ENCODE measurements at regions not wholly inside any gene's neighbourhood (a gene's known extent, or its start where the extent isn't known, plus 50 kb on each side); places are given as distances from the start of the nearest gene placed in this dataset.

DNA sequence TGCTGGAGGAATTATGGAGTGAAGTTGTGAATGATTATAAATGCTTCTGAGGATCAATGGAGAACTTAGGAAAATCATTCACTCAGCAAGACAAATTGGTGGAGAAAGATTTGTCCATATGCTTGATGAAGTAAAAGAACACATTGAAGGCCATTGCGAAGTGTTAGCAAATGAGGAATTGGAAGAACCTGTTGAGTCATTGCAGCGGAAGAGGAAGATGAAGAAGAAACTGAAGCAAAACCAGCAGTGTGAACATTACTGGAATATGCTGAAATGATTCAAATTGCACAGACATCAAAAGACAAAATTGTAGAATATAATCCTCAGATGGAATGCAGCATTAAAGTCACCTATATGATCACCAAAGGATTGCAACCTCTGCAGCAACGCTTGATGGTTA, 168.1 kb downstream of the ADAMTS15 start:
- DNase-seq = no peak

DNA sequence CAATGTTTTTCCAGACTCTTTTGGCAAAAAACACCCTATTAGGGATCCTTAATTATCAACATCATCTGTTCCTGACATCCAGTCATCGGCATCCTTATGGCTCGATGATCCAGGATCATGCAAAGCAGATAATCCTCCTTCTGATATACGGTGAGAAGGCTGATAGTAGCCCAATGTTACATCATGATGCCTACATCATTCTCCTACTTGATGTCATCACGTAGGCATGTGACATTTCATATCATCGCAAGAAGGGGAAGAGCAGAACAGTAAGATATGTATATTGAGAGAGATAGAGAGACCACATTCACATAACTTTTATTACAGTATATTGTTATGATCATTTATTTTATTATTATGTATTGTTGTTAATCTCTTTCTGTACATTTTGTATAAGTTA, 168.6 kb downstream of the ADAMTS15 start:
- DNase-seq = no peak

DNA sequence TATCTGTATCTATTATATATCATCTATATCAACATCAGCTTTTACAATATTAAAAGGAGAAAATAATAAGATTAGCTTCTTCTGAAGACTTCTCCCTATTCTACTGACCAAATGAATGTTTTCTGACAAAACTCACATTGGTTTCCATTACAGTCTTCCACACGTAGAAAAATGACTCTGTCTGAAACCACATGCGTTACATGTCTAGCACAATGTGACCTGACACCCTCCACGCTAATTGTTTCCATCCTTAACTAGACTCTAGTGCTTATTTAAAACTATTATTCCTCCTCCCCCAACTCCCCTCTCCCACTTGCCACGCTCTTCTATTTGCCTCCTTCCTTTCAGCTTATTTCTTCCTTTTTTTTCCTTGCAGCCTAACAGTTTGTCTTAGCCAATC, 172.1 kb downstream of the ADAMTS15 start:
- no peak for DNase-seq

DNA sequence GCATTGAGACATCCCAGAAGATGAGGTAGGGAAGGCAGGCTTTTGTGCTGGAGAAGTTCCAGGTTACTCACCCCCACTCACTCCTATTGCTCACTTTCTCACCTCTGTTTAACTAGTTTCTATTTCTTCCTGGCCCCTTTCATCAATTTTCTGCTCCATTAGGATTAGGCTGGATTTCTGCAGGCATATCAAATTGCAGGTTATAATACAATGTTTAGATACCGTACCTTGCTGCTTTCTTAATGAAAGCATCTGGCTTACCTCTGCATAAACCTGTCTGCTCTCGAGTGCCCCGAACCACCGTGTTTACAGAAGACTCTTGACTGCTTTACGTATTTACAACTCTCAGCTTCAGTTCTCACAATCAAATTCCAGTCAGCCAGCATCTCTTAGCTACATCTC, 173.7 kb downstream of the ADAMTS15 start:
- DNase-seq = peak; percentile 40 to 51

DNA sequence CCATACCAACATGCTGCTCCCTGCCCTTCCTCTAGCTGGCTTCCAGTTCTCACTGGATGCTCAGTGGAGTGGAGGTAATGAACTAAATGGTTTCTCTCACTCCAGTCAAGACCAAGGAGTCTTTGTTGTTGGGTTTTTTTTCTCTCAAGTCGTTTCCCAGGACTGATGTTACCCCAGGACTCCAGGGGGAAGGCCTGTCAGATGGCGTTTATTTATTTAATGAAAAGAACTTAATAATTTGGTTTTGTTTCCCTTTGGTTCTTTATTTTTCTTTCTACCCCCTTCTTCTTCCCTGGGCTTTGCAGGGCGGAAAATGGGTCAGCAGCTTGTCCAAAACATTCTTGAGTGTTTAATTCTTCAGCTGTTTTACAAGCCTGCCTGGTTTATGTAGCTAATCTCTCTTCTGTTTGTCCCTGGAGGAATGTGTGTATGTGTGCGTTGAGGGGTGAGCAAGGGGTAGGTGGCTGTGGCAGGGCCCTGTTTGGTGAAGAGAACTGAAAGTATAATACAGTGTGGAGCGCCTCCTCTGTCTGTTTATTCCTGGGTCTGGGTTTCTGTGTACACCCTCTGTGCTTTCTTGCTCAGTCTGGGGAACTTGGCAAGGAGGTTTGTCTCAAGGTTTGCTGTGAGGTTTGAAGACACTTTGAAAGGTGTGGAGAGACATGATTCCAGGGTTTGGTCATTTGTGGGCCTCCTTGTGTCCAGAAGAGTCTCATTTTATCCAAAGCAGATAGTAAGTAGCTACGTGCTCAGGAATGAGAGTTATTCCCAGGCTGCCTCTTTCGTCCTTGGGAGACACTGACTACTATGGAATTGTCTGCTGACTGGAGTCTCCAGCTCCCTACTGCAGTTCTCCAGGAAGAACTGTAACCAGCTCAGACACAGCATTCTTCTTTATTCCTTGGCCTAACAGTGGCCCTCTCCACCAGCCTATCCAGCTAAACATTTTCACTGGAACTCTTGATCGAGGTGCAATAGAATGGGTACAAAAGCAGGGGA, 175.5 kb downstream of the ADAMTS15 start:
- DNase-seq = no peak

DNA sequence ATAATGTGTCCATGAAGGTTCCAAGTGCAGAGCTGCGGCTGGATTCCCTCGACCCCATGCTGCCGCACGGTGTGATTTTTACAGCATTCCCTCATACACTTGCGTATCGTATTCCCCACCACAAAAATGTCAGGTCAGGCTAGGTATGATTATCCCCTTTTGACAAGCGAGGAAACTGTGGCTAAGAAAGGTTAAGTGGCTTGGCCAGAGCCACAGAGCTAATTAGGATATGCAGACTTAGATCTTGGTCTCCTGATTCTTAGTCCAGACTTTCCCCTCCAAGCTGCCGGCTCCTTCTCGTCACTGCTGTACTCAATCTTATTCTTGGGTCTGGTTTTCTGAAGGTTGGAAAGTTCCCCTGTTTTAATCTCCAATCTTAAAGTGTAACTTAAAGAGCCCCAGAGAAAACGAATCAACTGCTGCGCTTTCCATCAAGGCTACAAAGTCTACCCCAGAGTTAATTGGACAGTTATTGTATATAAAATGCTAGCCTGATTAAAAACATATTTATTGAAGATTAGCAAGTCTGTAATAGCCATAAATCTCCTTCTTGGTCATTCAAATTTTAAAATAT, 176.6 kb downstream of the ADAMTS15 start:
- no peak for DNase-seq

DNA sequence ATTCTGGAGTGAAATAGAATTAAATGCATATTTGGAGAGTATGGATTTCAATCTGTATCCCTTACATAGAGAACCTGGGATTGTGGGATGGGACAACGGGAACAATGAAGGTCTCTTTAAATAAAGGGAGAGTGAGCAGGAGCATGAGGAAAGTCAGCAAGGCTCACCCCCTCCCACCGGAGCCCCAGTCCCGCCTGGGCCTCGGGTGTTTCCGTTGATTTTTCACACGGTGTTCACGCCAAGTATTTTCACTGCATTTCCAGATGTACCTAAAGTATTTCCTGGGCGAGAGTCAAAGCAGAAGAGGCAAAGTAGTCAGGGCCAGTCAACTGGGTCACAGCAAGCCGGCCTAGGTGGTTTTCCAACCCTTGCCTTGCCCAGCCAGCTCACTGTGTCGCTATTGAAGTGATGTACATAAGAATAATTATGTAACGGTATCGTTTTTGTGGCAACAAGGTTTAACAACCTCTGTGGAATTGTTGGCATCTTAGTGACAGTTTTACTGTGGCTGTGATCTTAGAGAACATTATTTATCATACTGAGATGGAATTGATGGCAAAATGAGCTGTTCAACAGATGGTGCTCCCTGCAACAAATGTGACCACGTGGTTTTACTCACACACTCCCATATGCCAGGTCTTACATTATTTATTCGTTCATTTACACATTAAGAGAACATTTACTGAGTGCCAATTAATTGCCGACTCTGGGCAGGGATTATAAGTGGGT, 177.3 kb downstream of the ADAMTS15 start:
- no peak for DNase-seq

DNA sequence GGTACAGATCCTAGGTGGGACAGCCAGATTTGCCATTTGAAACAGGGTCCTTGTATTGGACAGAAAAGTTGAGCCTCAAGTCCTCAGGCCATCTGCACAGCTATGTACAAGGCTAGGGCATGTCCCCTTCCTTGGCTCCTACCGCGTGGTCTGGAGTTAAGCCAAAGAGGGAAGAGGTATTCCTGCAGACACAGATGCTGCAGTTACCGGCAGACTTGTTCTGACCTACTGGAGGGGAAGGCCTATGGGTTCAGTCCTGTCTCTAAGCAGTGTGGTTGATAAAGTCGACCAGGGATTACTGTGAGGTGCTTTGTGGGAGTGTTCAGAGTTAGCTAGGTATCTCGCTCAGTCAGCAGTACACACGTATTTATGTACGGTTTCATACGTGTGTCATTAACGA, 180.6 kb downstream of the ADAMTS15 start:
- no peak for DNase-seq

DNA sequence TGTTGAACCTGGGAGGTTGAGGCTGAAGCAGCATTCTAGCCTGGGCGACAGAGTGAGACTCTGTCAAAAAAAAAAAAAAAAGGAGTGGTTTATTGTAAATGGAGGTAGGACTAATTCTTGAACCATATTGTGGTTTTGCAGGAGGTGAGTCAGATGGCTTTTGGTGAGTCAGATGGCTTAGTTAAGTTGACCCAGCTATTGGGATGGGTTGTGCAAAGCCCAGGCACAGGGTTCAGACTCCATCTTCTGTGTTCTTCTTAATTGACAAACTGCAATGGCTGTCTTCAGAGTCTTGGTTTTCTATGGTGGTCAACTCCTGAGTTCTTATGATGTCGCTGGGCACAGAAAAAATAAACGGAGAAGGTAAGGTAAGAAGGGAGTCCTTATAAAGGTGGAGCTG, 182.7 kb downstream of the ADAMTS15 start:
- no peak for DNase-seq

DNA sequence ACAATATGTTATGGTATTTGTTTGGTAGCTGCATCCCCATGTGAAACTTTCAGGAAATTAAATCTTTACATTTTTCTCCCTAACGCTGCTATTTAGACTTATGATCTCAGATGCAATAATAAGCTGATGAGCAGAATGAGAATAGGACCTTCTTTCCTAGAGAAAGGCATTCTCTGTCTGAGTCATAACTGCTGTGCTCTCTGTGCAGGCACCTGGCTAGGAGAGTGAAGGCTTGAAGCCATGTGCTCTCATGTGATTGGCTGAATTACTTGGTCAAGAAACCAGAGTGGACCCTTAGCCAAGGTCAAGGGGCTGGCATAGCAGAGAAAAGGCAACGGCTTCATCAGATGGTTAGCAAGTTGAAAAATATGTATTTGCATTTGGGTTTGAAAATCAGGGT, 185.0 kb downstream of the ADAMTS15 start:
- no peak for DNase-seq

DNA sequence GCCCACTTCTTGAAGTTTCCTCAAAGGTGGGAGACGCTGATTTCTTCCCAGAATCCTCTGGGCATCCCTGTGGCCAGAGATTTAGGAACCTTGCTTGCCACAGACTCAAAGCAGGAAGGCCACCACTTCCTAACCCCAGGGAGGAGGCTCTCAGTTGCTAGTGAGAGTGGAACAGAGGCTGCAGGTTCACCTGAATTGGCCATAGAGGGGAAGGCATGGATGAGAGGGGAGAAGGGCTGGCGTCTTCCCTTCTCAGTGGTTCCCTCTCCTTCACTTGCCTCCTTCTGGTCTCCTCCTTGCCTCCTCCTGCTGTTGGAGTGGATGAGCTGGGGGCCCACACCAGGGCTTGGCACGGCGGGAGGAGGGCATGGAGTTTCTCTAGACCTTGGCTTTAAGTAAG, 185.7 kb downstream of the ADAMTS15 start:
- no peak for DNase-seq

DNA sequence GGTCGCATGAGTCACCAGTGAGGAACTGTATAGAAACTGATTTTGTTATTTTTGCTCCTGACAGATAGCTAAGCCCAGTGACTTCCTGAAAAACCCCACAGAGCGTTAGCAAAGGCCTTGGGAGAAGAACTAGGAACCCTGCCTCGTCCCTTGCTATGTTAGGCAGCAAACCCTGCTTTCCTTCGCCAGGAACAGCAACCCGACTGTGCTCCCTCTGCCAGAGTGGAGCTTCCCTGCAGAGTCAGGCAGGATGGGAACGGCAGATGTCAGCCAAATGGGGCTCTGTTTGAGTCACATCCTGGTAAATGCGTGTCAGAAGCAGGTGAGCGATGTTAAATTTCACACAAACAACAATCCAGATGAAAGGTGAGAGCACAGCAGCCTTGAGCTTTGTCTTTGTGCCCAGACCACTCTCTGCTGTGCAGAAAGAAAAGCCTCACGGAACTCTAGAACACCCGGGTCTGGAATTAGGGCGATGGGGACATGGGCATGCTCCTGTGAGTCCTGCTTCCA, 186.6 kb downstream of the ADAMTS15 start:
- DNase-seq = no peak

DNA sequence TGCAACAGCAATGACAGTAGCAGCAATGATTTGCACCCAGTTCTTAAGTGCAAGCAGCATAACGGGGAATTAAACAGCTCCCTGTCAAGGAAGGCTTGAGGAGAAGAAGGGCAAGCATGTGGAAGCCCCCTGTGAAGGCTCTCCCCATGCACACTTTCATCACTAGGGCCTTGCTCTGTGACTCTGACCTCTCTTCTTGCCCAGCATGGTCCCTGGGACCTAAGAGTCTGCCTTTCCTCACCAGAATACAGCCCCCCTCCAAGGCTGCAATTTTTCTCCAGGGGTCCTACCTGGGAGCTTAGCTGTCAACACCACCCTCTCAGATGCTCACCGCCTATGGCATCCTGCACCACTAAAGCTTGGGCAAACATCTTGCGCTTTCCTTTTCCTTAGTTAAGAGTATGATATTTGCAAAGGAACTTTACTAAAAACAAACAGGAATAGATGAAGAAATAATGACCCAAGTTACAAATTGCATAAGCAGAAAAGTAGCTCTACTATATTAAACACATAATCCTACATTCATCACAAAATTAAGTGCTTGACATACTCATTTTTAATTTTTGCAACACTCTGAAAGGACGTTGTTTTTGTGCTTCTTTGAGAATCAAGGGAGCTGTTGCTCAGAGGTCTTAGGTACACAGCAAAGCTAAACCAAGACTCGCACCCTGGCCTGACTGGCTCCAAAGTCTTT, 187.6 kb downstream of the ADAMTS15 start:
- no peak for DNase-seq

DNA sequence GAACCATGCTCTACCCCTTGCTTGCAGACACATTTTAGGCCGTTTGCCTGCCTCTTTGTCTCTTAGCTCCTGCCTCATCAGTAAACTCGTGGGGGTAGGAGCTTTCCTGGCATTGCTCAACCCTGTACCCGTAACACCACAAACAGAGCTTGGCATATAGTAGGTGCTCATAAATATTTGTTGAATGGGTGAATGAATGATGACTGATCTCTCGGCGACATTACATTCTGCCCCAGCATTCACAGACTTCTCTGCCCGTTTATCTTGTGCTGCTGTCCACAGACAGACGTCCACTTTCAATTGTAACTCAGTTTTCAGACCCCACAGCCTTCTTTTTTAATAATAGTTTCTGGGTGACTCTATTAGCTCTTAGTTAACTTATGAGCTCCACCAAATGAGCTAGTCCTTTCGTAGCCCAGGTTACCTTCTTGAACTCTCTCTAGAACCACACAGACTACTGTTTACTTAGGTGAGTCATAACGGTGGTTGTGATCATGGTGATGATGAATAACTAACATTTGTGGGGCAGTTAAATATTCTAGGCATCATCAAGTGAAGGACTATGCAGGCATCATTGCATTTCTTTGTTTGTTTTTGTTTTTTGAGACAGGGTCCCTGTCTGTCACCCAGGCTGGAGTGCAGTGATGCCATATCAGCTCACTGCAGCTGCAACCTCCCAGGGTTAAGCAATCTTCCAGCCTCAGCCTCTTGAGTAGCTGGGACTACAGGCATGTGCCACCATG, 188.4 kb downstream of the ADAMTS15 start:
- DNase-seq = no peak

DNA sequence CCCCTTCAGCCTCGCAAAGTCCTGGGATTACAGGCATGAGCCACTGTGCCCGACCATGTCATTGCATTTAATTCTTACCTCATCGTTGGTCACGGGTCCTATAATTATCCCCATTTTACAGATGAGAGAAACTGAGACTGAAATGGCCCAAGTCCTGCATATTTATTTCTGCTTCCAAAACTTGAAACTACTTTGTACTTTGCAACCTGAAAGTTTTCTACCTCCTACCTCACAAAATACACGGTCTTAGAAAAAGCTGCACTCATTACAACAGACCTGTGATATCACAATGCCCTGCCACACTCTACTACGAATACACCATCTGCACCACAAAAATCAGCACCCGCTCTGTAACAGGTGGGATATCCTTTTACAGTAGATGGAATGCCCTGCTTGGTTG, 189.1 kb downstream of the ADAMTS15 start:
- no peak for DNase-seq

DNA sequence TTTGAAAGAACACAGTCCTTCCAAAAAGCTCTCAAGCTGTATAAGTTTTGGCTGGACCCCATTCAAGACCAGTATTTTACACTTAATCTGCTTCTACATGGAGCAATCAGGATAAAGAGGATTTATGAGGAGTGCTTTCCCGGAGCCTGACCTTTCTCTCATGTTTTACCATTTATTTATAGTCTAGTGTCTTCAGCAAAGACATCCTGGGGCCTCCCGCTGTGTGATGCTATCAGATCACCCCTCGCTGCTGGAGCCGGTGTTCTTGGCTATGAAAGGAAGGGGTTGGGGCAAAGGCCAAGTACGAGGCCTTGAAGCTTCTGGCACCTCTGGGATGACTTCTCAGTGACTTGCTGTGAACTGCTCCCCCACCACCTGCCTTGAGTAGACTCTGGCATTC, 189.6 kb downstream of the ADAMTS15 start:
- no peak for DNase-seq

DNA sequence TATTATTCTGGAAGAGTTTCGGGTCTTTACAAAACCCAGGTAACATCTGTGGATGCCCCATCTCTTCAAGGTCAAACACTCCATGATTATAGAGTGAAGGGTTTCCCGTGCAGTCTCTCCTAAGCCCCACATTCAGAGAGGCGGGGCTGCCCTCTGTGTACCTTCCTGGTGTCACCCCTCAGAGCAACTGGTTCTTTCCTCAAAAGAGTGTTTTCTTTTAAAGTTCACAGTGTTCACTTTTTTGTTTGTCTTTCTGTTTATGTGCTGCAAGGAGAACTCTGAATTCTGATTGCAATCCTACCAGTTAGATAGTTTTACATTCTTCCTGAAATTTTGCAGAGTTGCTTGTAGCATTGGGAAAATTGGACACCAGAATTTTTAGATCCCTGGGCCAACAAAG, 190.2 kb downstream of the ADAMTS15 start:
- DNase-seq = no peak

DNA sequence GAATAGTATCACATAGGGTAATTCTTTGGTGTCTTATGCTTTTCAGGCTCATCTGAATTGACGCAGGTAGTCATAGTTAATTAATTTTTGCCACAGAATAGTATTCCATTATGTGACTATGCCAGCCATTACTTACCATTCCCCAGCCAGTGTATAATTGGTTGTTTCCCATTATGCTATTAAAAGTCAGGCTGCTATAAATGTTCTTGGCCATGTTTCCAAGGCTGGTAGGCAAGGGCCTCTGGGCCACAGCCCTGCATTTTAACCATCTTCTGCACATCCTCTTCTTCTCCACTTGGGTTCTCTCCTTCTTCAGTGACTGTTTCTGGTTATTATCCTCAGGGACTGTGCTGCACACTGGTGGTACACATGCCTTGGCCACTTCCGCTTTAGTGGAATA, 190.9 kb downstream of the ADAMTS15 start:
- DNase-seq = no peak

DNA sequence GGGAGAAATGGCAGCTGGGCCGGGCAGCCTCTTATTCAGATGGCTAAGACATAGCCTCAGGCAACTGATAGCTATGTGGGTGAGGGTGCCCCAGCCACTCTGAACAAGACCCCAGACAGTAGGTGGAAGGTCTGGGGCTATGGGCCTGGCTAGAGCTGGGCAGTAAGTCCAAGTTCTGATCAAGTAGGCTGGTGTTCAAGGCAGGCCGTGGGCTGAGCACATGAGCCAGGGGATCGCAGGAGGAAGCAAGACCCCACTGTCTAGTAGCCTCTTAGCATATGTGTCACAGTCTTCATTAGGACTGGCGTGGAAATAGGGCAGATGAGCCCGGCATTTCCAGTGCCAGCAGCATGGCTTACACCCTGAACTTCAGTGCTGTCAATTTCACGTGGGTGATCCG, 192.1 kb downstream of the ADAMTS15 start:
- DNase-seq = no peak

DNA sequence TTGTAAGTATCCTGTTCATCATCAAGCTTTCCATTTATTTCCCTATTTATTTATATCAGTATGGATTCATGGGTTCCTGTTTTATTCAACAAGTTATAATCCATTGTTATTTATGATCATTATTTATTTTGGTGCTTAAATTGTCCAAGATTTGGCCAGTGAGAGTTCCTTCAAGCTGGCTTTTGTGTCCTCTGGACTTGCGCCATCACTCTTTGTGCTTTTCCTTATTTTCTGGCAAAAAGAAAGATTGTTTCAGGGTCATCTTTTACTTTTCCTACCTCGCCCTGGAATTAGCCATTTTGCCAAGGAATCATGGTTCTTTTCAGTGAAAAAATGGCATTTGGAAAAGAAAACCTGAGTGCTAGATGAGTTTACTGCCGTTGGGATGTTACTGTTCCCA, 193.4 kb downstream of the ADAMTS15 start:
- no peak for DNase-seq

DNA sequence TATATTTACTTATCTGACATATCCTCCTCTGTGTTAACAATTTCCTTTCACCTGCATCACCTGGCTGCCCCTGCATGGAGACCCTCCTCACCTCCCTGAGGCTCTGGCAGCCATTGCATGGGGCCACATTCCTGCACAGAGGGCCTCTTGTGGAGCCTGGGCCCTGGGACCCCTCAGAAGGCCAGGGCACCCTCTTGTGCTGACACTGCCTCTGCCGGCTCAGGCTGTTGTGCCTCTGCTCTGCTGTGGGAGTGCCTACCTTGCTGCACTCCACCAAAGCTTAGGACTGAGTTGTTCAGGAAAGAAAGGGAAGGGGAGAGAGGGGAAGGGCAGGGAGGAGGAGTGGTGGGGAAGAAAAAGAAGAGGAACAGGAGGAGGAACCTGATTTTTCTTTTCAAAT, 194.5 kb downstream of the ADAMTS15 start:
- DNase-seq = no peak

DNA sequence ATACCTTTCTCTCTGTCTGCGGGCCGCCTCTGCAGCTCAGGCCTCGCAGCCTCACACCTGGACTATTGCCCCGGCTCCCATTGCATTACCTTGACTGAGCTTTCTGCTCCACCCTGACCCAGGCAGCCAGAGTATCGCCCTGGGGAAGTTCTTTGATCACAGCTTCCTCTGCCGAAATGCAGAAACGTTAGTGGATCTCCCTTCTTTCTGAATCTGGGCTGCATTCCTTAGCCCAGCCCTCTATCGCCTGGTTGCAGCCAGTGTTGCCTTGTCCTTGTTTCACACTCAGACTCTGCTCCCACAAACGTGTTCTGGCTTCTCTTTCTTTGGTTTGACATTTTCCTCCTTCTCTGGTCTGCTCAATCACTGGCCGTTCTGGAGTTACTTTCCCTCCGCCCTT, 195.7 kb downstream of the ADAMTS15 start:
- DNase-seq = no peak

All from NCI-H526 (cell line).